ENCODE measurements at regions not wholly inside any gene's neighbourhood (a gene's known extent, or its start where the extent isn't known, plus 50 kb on each side); places are given as distances from the start of the nearest gene placed in this dataset.

DNA sequence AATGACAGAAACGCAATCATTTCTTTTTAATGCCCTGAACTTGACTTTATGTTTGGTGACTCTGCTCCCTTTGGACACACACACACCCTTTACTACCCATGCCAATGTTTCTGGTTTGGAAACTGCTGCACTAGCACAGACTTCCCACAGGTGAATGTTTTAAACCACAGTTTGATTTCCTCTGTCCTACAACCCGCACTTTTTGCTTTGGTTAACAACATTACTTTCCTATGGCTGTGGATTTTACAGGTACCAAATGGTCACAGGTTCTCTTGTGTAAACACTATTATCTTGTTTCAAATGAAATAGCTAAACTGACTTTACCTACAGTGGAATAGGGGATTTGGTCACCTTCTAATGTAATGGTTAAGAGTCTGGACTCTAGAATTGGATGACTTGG, 51.5 kb upstream of the ZNF644 start (continued):
- TF ChIP-seq, protein P1, sequence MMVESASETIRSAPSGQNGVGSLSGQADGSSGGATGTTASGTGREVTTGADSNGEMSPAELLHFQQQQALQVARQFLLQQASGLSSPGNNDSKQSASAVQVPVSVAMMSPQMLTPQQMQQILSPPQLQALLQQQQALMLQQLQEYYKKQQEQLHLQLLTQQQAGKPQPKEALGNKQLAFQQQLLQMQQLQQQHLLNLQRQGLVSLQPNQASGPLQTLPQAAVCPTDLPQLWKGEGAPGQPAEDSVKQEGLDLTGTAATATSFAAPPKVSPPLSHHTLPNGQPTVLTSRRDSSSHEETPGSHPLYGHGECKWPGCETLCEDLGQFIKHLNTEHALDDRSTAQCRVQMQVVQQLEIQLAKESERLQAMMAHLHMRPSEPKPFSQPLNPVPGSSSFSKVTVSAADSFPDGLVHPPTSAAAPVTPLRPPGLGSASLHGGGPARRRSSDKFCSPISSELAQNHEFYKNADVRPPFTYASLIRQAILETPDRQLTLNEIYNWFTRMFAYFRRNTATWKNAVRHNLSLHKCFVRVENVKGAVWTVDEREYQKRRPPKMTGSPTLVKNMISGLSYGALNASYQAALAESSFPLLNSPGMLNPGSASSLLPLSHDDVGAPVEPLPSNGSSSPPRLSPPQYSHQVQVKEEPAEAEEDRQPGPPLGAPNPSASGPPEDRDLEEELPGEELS (CRISPR knock-in tag; IDR thresholded peaks at IDR 0.05) = no peak
- TF ChIP-seq HMGA2 (CRISPR knock-in tag; IDR thresholded peaks at IDR 0.05) (no peak), ELF4 (CRISPR knock-in tag; IDR thresholded peaks at IDR 0.05; ENCODE audit: low read depth) (no peak), GABPB1 (CRISPR knock-in tag; IDR thresholded peaks at IDR 0.05) (no peak), ZNF219 (CRISPR knock-in tag; IDR thresholded peaks at IDR 0.05; ENCODE audit: borderline replicate concordance) (no peak), RORB (CRISPR knock-in tag; IDR thresholded peaks at IDR 0.05) (no peak), OVOL2 (CRISPR knock-in tag; IDR thresholded peaks at IDR 0.05; ENCODE audit: borderline replicate concordance) (no peak)
- TF ChIP-seq, protein P2, sequence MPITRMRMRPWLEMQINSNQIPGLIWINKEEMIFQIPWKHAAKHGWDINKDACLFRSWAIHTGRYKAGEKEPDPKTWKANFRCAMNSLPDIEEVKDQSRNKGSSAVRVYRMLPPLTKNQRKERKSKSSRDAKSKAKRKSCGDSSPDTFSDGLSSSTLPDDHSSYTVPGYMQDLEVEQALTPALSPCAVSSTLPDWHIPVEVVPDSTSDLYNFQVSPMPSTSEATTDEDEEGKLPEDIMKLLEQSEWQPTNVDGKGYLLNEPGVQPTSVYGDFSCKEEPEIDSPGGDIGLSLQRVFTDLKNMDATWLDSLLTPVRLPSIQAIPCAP (CRISPR knock-in tag; IDR thresholded peaks at IDR 0.05) = no peak

DNA sequence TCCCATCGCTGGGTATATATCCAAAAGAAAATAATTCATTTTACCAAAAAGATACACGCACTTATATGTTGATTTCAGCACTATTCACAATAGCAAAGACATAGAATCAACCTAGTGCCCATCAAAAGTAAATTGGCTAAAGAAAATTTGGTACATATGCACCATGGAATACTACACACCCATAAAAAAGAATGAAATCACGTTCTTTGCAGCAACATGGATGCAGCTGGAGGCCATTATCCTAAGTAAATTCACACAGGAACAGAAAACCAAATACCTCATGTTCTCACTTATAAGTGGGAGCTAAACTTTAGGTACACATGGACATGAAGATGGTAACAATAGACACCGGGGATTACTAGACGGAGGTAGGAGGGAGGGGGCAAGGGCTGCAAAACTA, 50.0 kb upstream of the ZNF644 start:
- no peak for ATAC-seq
- DNase-seq (ENCODE audit: low spot score) = no peak
- no peaks in the 10 kb centered on the region for H3K9me3 Mint-ChIP-seq
- TF ChIP-seq NFE2L1 (CRISPR knock-in tag; IDR thresholded peaks at IDR 0.05) (no peak), ZNF232 (CRISPR knock-in tag; IDR thresholded peaks at IDR 0.05) (no peak), JUN (CRISPR knock-in tag; IDR thresholded peaks at IDR 0.05) (no peak), RELA (CRISPR knock-in tag; IDR thresholded peaks at IDR 0.05; ENCODE audit: borderline replicate concordance) (no peak), TCF7 (CRISPR knock-in tag; IDR thresholded peaks at IDR 0.05; ENCODE audit: low read depth) (no peak), ESRRA (CRISPR knock-in tag; IDR thresholded peaks at IDR 0.05; ENCODE audit: borderline replicate concordance) (no peak), GRHL2 (CRISPR knock-in tag; IDR thresholded peaks at IDR 0.05; ENCODE audit: insufficient replicate concordance, severe bottlenecking) (no peak), ZNF671 (CRISPR knock-in tag; IDR thresholded peaks at IDR 0.05) (no peak), FOXK1 (CRISPR knock-in tag; IDR thresholded peaks at IDR 0.05) (no peak), ZNF396 (CRISPR knock-in tag; IDR thresholded peaks at IDR 0.05; ENCODE audit: borderline replicate concordance) (no peak), EMX1 (CRISPR knock-in tag; IDR thresholded peaks at IDR 0.05) (no peak), SP1 (CRISPR knock-in tag; conservative IDR thresholded peaks at IDR 0.05) (no peak), KAT7 (CRISPR knock-in tag; IDR thresholded peaks at IDR 0.05; ENCODE audit: borderline replicate concordance) (no peak)
- TF ChIP-seq, protein P3, sequence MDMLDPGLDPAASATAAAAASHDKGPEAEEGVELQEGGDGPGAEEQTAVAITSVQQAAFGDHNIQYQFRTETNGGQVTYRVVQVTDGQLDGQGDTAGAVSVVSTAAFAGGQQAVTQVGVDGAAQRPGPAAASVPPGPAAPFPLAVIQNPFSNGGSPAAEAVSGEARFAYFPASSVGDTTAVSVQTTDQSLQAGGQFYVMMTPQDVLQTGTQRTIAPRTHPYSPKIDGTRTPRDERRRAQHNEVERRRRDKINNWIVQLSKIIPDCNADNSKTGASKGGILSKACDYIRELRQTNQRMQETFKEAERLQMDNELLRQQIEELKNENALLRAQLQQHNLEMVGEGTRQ (CRISPR knock-in tag; IDR thresholded peaks at IDR 0.05) = no peak
- TF ChIP-seq, protein P4, sequence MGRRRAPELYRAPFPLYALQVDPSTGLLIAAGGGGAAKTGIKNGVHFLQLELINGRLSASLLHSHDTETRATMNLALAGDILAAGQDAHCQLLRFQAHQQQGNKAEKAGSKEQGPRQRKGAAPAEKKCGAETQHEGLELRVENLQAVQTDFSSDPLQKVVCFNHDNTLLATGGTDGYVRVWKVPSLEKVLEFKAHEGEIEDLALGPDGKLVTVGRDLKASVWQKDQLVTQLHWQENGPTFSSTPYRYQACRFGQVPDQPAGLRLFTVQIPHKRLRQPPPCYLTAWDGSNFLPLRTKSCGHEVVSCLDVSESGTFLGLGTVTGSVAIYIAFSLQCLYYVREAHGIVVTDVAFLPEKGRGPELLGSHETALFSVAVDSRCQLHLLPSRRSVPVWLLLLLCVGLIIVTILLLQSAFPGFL (CRISPR knock-in tag; IDR thresholded peaks at IDR 0.05; ENCODE audit: borderline replicate concordance) = no peak
- TF ChIP-seq, protein P5, sequence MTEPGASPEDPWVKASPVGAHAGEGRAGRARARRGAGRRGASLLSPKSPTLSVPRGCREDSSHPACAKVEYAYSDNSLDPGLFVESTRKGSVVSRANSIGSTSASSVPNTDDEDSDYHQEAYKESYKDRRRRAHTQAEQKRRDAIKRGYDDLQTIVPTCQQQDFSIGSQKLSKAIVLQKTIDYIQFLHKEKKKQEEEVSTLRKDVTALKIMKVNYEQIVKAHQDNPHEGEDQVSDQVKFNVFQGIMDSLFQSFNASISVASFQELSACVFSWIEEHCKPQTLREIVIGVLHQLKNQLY (CRISPR knock-in tag; IDR thresholded peaks at IDR 0.05) = no peak
- TF ChIP-seq, protein P6, sequence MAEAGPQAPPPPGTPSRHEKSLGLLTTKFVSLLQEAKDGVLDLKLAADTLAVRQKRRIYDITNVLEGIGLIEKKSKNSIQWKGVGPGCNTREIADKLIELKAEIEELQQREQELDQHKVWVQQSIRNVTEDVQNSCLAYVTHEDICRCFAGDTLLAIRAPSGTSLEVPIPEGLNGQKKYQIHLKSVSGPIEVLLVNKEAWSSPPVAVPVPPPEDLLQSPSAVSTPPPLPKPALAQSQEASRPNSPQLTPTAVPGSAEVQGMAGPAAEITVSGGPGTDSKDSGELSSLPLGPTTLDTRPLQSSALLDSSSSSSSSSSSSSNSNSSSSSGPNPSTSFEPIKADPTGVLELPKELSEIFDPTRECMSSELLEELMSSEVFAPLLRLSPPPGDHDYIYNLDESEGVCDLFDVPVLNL (CRISPR knock-in tag; IDR thresholded peaks at IDR 0.05; ENCODE audit: borderline replicate concordance, low read depth) = no peak
- TF ChIP-seq, protein P7, sequence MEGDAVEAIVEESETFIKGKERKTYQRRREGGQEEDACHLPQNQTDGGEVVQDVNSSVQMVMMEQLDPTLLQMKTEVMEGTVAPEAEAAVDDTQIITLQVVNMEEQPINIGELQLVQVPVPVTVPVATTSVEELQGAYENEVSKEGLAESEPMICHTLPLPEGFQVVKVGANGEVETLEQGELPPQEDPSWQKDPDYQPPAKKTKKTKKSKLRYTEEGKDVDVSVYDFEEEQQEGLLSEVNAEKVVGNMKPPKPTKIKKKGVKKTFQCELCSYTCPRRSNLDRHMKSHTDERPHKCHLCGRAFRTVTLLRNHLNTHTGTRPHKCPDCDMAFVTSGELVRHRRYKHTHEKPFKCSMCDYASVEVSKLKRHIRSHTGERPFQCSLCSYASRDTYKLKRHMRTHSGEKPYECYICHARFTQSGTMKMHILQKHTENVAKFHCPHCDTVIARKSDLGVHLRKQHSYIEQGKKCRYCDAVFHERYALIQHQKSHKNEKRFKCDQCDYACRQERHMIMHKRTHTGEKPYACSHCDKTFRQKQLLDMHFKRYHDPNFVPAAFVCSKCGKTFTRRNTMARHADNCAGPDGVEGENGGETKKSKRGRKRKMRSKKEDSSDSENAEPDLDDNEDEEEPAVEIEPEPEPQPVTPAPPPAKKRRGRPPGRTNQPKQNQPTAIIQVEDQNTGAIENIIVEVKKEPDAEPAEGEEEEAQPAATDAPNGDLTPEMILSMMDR (IDR thresholded peaks at IDR 0.05) = no peak
- TF ChIP-seq, protein P8, sequence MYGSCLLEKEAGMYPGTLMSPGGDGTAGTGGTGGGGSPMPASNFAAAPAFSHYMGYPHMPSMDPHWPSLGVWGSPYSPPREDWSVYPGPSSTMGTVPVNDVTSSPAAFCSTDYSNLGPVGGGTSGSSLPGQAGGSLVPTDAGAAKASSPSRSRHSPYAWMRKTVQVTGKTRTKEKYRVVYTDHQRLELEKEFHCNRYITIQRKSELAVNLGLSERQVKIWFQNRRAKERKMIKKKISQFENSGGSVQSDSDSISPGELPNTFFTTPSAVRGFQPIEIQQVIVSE (CRISPR knock-in tag; IDR thresholded peaks at IDR 0.05; ENCODE audit: borderline replicate concordance) = no peak
- CTCF ChIA-PET = no interaction called here
- no peak overlapping the region for H3K4me3 Mint-ChIP-seq
- POLR2A ChIA-PET = no interaction called here
- H3K27ac Mint-ChIP-seq = no peak overlapping the region
- H3K4me1 Mint-ChIP-seq = peaks cover 17% of the 10 kb centered on the region
- no peaks in the 10 kb centered on the region for H3K27me3 Mint-ChIP-seq (ENCODE audit: low read depth)
- H3K36me3 Mint-ChIP-seq = no peaks in the 10 kb centered on the region
